SK-N-SH treated with all-trans-retinoic acid at 6 μM for 48 hours (cell line): ENCODE measurements at regions not wholly inside any gene's neighbourhood (a gene's known extent, or its start where the extent isn't known, plus 50 kb on each side); places are given as distances from the start of the nearest gene placed in this dataset.
A peak's percentile ranks its signal among the peaks of the same experiment; 100 is the strongest.

Experiments
- ATAC-seq: fragments of 200-7000 bp; cut with Tn5 transposase; 3 replicates; pipeline ENCODE4 v1.9.1; 2020; ENCODE audit warnings: mild to moderate bottlenecking, moderate library complexity
- ARNTL ChIP-seq: fragments of 450-650 bp; formaldehyde crosslinking; IDR thresholded peaks from 2 replicates; pipeline ENCODE4 v1.5.0; 2020; ENCODE audit warnings: low read depth, mild to moderate bottlenecking, moderate library complexity, borderline replicate concordance
- BACH2 ChIP-seq: fragments of 250-450 bp; sonication (Bioruptor Pico); IDR thresholded peaks from 2 replicates; pipeline ENCODE4 v1.9.0; 2021; ENCODE audit warnings: mild to moderate bottlenecking, borderline replicate concordance
- CSDC2 ChIP-seq: fragments of 250-450 bp; sonication (Bioruptor Pico); IDR thresholded peaks from 2 replicates; pipeline ENCODE4 v1.5.0; 2020; ENCODE audit warnings: mild to moderate bottlenecking, moderate library complexity
- ESRRG ChIP-seq: fragments of 250-450 bp; sonication (Bioruptor Pico); IDR thresholded peaks from 2 replicates; pipeline ENCODE4 v1.6.1; 2021; ENCODE audit warnings: mild to moderate bottlenecking
- GLIS3 ChIP-seq: fragments of 250-450 bp; sonication (Bioruptor Pico); IDR thresholded peaks from 2 replicates; pipeline ENCODE4 v1.5.0; 2020; ENCODE audit warnings: mild to moderate bottlenecking, moderate library complexity
- ISL1 ChIP-seq: fragments of 250-450 bp; sonication (Bioruptor Pico); IDR thresholded peaks from 2 replicates; pipeline ENCODE4 v2.1.2; 2022; ENCODE audit warnings: mild to moderate bottlenecking, moderate library complexity
- OSR1 ChIP-seq: fragments of 250-450 bp; sonication (Bioruptor Pico); IDR thresholded peaks from 2 replicates; pipeline ENCODE4 v1.8.0; 2022; ENCODE audit warnings: moderate library complexity, mild to moderate bottlenecking, inconsistent platforms
- RARB ChIP-seq: fragments of 250-450 bp; sonication (Bioruptor Pico); IDR thresholded peaks from 2 replicates; pipeline ENCODE4 v1.8.0; 2021; ENCODE audit warnings: mild to moderate bottlenecking, moderate library complexity
- SNAI2 ChIP-seq: fragments of 250-450 bp; sonication (Bioruptor Pico); IDR thresholded peaks from 2 replicates; pipeline ENCODE4 v1.5.0; 2020; ENCODE audit warnings: mild to moderate bottlenecking, moderate library complexity
- TCF4 ChIP-seq: fragments of 250-450 bp; sonication (Bioruptor Pico); IDR thresholded peaks from 2 replicates; pipeline ENCODE4 v1.8.0; 2021; ENCODE audit warnings: mild to moderate bottlenecking, moderate library complexity, borderline replicate concordance
- TOX ChIP-seq: fragments of 250-450 bp; sonication (Bioruptor Pico); IDR thresholded peaks from 2 replicates; pipeline ENCODE4 v1.8.0; 2021; ENCODE audit warnings: mild to moderate bottlenecking, moderate library complexity, borderline replicate concordance
- ZC3H10 ChIP-seq: fragments of 250-450 bp; sonication (Bioruptor Pico); IDR thresholded peaks from 2 replicates; pipeline ENCODE4 v1.5.1; 2021; ENCODE audit warnings: mild to moderate bottlenecking, moderate library complexity
- ZFP3 ChIP-seq: fragments of 250-450 bp; sonication (Bioruptor Pico); IDR thresholded peaks from 2 replicates; pipeline ENCODE4 v1.5.0; 2020; ENCODE audit warnings: mild to moderate bottlenecking, moderate library complexity
- ZFP30 ChIP-seq: fragments of 450-650 bp; formaldehyde crosslinking; IDR thresholded peaks from 2 replicates; pipeline ENCODE4 v1.5.0; 2022; ENCODE audit warnings: mild to moderate bottlenecking, moderate library complexity
- ZNF565 ChIP-seq: fragments of 450-650 bp; formaldehyde crosslinking; conservative IDR thresholded peaks from 2 replicates; pipeline ENCODE4 v1.5.0; 2020; ENCODE audit warnings: low read depth, mild to moderate bottlenecking, moderate library complexity
- ZNF70 ChIP-seq: fragments of 450-650 bp; formaldehyde crosslinking; IDR thresholded peaks from 2 replicates; pipeline ENCODE4 v1.5.0; 2020; ENCODE audit warnings: mild to moderate bottlenecking, moderate library complexity
- ZNF8 ChIP-seq: fragments of 450-650 bp; formaldehyde crosslinking; IDR thresholded peaks from 2 replicates; pipeline ENCODE4 v1.5.0; 2020; ENCODE audit warnings: mild to moderate bottlenecking, moderate library complexity
- TF ChIP-seq, protein P1 (sequence below): fragments of 250-450 bp; sonication (Bioruptor Pico); IDR thresholded peaks from 2 replicates; pipeline ENCODE4 v1.5.0; 2020; ENCODE audit warnings: mild to moderate bottlenecking, moderate library complexity
- TF ChIP-seq, protein P2 (sequence below): fragments of 250-450 bp; sonication (Bioruptor Pico); IDR thresholded peaks from 2 replicates; pipeline ENCODE4 v1.5.1; 2021; ENCODE audit warnings: mild to moderate bottlenecking, moderate library complexity
- TF ChIP-seq, protein P3 (sequence below): fragments of 250-450 bp; sonication (Bioruptor Pico); IDR thresholded peaks from 2 replicates; pipeline ENCODE4 v1.5.1; 2020; ENCODE audit warnings: low read depth, mild to moderate bottlenecking, moderate library complexity
- TF ChIP-seq, protein P4 (sequence below): fragments of 250-450 bp; sonication (Bioruptor Pico); IDR thresholded peaks from 2 replicates; pipeline ENCODE4 v1.8.0; 2020; ENCODE audit warnings: mild to moderate bottlenecking, moderate library complexity, borderline replicate concordance

DNA sequence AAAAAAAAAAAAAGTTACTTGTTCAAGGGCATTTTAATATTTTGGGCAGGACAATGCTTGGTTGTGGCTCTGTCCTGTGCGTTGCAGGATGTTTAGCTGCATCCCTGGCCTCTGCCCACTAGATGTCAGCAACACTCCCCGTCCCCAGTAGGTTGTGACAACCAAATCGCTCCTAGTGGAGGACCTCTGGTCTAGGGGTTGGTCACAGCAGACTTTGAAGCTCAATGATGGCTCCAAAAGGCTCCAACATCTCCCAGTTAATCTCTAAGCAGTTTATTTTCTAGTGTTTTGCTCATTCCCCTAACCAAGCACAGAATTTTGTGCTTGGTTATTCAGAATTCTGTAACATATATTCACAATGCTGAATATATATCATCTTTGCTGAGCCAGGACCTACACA lies 67.0 kb downstream of the CHRNA1 start:
- ATAC-seq: peak; percentile 96
- TF ChIP-seq TOX (CRISPR knock-in tag): no peak
- no peak for TF ChIP-seq OSR1 (CRISPR knock-in tag)
- TF ChIP-seq TCF4 (CRISPR knock-in tag): no peak
- no peak for TF ChIP-seq ZFP30
- TF ChIP-seq ZNF8 (CRISPR knock-in tag): no peak
- TF ChIP-seq ESRRG (CRISPR knock-in tag): no peak
- TF ChIP-seq RARB (CRISPR knock-in tag): no peak
- TF ChIP-seq ISL1 (CRISPR knock-in tag): no peak
- no peak for TF ChIP-seq ZFP3 (CRISPR knock-in tag)
- TF ChIP-seq SNAI2 (CRISPR knock-in tag): no peak
- TF ChIP-seq CSDC2 (CRISPR knock-in tag): no peak
- TF ChIP-seq, protein P1, sequence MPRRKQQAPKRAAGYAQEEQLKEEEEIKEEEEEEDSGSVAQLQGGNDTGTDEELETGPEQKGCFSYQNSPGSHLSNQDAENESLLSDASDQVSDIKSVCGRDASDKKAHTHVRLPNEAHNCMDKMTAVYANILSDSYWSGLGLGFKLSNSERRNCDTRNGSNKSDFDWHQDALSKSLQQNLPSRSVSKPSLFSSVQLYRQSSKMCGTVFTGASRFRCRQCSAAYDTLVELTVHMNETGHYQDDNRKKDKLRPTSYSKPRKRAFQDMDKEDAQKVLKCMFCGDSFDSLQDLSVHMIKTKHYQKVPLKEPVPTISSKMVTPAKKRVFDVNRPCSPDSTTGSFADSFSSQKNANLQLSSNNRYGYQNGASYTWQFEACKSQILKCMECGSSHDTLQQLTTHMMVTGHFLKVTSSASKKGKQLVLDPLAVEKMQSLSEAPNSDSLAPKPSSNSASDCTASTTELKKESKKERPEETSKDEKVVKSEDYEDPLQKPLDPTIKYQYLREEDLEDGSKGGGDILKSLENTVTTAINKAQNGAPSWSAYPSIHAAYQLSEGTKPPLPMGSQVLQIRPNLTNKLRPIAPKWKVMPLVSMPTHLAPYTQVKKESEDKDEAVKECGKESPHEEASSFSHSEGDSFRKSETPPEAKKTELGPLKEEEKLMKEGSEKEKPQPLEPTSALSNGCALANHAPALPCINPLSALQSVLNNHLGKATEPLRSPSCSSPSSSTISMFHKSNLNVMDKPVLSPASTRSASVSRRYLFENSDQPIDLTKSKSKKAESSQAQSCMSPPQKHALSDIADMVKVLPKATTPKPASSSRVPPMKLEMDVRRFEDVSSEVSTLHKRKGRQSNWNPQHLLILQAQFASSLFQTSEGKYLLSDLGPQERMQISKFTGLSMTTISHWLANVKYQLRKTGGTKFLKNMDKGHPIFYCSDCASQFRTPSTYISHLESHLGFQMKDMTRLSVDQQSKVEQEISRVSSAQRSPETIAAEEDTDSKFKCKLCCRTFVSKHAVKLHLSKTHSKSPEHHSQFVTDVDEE (CRISPR knock-in tag): no peak
- TF ChIP-seq ARNTL: no peak
- TF ChIP-seq BACH2 (CRISPR knock-in tag): no peak
- no peak for TF ChIP-seq GLIS3 (CRISPR knock-in tag)
- TF ChIP-seq ZNF70 (CRISPR knock-in tag): no peak
- TF ChIP-seq, protein P2, sequence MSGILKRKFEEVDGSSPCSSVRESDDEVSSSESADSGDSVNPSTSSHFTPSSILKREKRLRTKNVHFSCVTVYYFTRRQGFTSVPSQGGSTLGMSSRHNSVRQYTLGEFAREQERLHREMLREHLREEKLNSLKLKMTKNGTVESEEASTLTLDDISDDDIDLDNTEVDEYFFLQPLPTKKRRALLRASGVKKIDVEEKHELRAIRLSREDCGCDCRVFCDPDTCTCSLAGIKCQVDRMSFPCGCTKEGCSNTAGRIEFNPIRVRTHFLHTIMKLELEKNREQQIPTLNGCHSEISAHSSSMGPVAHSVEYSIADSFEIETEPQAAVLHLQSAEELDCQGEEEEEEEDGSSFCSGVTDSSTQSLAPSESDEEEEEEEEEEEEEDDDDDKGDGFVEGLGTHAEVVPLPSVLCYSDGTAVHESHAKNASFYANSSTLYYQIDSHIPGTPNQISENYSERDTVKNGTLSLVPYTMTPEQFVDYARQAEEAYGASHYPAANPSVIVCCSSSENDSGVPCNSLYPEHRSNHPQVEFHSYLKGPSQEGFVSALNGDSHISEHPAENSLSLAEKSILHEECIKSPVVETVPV (CRISPR knock-in tag): no peak
- no peak for TF ChIP-seq ZC3H10 (CRISPR knock-in tag)

DNA sequence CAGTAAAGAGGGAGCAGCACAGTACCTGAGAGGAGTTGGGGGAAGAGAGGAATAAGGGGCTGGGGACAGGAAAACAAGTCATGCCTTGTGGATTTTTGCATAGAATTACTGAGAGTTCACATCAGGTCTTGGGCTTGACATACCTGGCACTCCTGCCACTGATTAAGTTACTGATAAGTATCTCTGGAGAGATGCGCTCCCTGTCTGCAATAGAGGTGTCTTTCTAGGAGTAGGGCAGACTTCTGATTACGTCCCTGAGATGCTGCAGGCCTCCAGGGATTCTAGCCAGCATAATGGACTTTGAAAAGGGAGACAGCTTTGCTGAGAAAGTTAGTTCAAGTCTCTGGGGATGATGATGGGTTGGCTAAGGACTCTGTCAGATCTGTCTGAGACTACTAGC lies 69.4 kb downstream of the CHRNA1 start:
- TF ChIP-seq, protein P1 (CRISPR knock-in tag): no peak
- TF ChIP-seq, protein P2 (CRISPR knock-in tag): no peak
- TF ChIP-seq CSDC2 (CRISPR knock-in tag) (no peak), RARB (CRISPR knock-in tag) (no peak), GLIS3 (CRISPR knock-in tag) (no peak), ZFP30 (no peak), TOX (CRISPR knock-in tag) (no peak), ESRRG (CRISPR knock-in tag) (no peak), TCF4 (CRISPR knock-in tag) (no peak), ARNTL (no peak), ZNF565 (CRISPR knock-in tag) (no peak), BACH2 (CRISPR knock-in tag) (no peak)
- TF ChIP-seq, protein P3, sequence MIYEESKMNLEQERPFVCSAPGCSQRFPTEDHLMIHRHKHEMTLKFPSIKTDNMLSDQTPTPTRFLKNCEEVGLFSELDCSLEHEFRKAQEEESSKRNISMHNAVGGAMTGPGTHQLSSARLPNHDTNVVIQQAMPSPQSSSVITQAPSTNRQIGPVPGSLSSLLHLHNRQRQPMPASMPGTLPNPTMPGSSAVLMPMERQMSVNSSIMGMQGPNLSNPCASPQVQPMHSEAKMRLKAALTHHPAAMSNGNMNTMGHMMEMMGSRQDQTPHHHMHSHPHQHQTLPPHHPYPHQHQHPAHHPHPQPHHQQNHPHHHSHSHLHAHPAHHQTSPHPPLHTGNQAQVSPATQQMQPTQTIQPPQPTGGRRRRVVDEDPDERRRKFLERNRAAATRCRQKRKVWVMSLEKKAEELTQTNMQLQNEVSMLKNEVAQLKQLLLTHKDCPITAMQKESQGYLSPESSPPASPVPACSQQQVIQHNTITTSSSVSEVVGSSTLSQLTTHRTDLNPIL (CRISPR knock-in tag): no peak
- TF ChIP-seq, protein P4, sequence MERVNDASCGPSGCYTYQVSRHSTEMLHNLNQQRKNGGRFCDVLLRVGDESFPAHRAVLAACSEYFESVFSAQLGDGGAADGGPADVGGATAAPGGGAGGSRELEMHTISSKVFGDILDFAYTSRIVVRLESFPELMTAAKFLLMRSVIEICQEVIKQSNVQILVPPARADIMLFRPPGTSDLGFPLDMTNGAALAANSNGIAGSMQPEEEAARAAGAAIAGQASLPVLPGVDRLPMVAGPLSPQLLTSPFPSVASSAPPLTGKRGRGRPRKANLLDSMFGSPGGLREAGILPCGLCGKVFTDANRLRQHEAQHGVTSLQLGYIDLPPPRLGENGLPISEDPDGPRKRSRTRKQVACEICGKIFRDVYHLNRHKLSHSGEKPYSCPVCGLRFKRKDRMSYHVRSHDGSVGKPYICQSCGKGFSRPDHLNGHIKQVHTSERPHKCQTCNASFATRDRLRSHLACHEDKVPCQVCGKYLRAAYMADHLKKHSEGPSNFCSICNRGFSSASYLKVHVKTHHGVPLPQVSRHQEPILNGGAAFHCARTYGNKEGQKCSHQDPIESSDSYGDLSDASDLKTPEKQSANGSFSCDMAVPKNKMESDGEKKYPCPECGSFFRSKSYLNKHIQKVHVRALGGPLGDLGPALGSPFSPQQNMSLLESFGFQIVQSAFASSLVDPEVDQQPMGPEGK (CRISPR knock-in tag): no peak
- ATAC-seq: no peak; the same call in 2 of the 3 replicates
